HuH-7.5 (cell line): ENCODE measurements at regions not wholly inside any gene's neighbourhood (a gene's known extent, or its start where the extent isn't known, plus 50 kb on each side); places are given as distances from the start of the nearest gene placed in this dataset.

Source experiments
- DNase-seq: peaks from one replicate; pipeline ENCODE4 v3.0.0; 2011; ENCODE audit warnings: low spot score

- DNase-seq = no peak
These were observed 515.0 kb downstream of the TBC1D4 start for GRCh38 chr13:74966814-74967424.

GRCh38 chr13:74966275-74966674 lies 515.7 kb downstream of the TBC1D4 start:
- no peak for DNase-seq

- no peak for DNase-seq
These were observed 536.3 kb downstream of the TBC1D4 start for GRCh38 chr13:74945637-74946036.

GRCh38 chr13:74931698-74932433 lies 550.1 kb downstream of the TBC1D4 start:
- no peak for DNase-seq

GRCh38 chr13:74930402-74931165 lies 551.4 kb downstream of the TBC1D4 start:
- DNase-seq = no peak

GRCh38 chr13:74929436-74929835 lies 552.5 kb downstream of the TBC1D4 start:
- DNase-seq = no peak

- no peak for DNase-seq
These were observed 554.1 kb downstream of the TBC1D4 start for GRCh38 chr13:74927823-74928222.

GRCh38 chr13:74922963-74923362 lies 559.0 kb downstream of the TBC1D4 start:
- DNase-seq = no peak

- no peak for DNase-seq
These were observed 560.6 kb downstream of the TBC1D4 start for GRCh38 chr13:74921326-74921725.

- no peak for DNase-seq
These were observed 561.0 kb downstream of the TBC1D4 start for GRCh38 chr13:74920920-74921319.

- no peak for DNase-seq
These were observed 561.6 kb downstream of the TBC1D4 start for GRCh38 chr13:74920361-74920760.

- no peak for DNase-seq
These were observed 562.1 kb downstream of the TBC1D4 start for GRCh38 chr13:74919914-74920313.

GRCh38 chr13:74912898-74913297 lies 569.1 kb downstream of the TBC1D4 start:
- no peak for DNase-seq

GRCh38 chr13:74910415-74910814 lies 571.6 kb downstream of the TBC1D4 start:
- no peak for DNase-seq

- no peak for DNase-seq
These were observed 574.2 kb downstream of the TBC1D4 start for GRCh38 chr13:74907788-74908187.

GRCh38 chr13:74904556-74904955 lies 577.4 kb downstream of the TBC1D4 start:
- DNase-seq = no peak

- no peak for DNase-seq
These were observed 586.8 kb downstream of the TBC1D4 start for GRCh38 chr13:74895042-74895796.

GRCh38 chr13:74892096-74892495 lies 589.9 kb downstream of the TBC1D4 start:
- DNase-seq = no peak

- DNase-seq = no peak
These were observed 590.4 kb downstream of the TBC1D4 start for GRCh38 chr13:74891610-74892009.

- no peak for DNase-seq
These were observed 592.6 kb downstream of the TBC1D4 start for GRCh38 chr13:74889321-74889720.

- DNase-seq = no peak
These were observed 595.5 kb downstream of the TBC1D4 start for GRCh38 chr13:74886502-74886901.

- no peak for DNase-seq
These were observed 598.1 kb downstream of the TBC1D4 start for GRCh38 chr13:74883834-74884233.
